NCI-H1930 (cell line): ENCODE measurements at regions not wholly inside any gene's neighbourhood (a gene's known extent, or its start where the extent isn't known, plus 50 kb on each side); places are given as distances from the start of the nearest gene placed in this dataset.

ENCODE experiments used
- DNase-seq, 2 experiments: peaks; one replicate each; lab custom pipeline; 2025; lab: John Stamatoyannopoulos, UW

- no peak for DNase-seq
Measured at GRCh38 chr15:66615846-66616245, 50.0 kb upstream of the LCTL start.

DNA sequence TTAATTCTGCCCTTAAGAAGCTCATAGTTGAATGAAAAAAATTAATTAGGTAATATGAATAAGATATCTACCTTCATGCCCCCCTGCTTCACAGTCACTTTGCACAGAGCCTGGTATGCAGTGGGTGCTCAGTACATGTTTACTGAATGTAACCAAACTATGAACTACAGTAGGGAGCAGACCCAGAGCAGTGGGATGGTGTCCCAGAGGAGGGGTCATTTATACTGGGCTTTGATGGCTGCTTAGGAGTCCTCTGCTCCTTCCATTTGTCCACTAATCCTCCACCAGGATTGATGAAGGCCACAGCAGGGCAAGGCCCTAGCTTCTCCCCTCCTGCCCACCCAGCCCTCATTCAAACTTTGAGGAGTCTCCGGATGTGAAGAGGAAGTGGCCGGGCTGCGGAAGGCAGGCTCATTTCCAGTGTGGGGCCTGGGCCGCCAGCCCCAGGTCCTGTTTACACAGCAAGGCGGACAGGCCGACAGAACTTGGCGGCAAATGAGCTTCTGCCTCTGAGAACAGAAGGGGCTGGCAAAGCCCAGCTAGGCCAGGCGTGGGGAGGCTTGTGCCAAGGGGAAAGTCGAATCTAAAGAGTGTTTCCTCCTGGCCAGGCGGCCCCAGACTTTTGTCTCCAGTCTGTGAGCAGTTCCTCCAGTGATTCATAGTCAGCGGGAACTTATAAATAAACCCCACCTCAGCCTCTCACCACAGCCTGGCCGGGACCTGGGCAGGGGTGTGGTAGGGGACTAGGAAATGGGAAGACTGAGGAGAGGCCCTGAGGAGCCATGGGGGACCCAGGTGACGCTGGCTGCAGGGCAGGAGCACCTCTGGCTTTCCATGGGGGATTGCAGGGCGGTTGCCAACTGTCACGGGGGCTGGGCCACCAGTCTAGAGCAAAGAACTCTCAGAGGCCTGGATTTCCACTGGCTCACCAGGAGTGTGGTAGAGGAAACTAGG is 51.6 kb upstream of the LCTL start:
- DNase-seq, result no peak

GRCh38 chr15:66619152-66619903 is 53.5 kb upstream of the LCTL start:
- peak in 1 of 2 experiments; percentile 5 for DNase-seq

GRCh38 chr15:66620341-66620740 is 54.5 kb upstream of the LCTL start:
- no peak for DNase-seq

DNA sequence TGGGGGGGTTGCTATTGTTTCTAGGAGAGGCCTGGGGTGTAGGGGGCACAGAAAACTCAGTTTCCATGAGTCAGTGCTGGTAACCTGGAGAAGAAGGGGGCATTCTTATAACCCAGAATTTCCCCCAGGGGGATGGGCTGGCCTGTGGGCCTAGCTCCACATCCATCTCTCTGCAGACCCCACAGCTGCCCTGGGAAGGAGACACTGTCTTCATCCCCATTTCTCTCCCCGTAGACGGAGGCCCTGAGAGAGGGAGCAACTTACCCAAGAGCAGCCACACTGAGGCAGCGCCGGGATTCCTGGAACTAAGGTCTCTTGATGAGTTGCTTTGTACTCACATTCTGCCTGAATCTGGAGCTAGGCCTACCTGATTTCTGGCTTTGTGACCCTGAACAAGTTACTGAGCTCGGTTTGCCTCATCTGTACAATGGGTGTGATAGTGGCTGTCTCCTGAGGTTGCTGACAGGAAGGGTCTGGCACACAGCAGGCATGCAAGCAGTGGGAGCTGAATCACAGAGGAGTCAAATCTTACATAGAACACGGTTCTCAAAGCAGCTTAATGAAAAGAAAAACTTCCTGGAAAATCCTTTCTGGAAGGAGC is 55.0 kb upstream of the LCTL start:
- no peak for DNase-seq

DNA sequence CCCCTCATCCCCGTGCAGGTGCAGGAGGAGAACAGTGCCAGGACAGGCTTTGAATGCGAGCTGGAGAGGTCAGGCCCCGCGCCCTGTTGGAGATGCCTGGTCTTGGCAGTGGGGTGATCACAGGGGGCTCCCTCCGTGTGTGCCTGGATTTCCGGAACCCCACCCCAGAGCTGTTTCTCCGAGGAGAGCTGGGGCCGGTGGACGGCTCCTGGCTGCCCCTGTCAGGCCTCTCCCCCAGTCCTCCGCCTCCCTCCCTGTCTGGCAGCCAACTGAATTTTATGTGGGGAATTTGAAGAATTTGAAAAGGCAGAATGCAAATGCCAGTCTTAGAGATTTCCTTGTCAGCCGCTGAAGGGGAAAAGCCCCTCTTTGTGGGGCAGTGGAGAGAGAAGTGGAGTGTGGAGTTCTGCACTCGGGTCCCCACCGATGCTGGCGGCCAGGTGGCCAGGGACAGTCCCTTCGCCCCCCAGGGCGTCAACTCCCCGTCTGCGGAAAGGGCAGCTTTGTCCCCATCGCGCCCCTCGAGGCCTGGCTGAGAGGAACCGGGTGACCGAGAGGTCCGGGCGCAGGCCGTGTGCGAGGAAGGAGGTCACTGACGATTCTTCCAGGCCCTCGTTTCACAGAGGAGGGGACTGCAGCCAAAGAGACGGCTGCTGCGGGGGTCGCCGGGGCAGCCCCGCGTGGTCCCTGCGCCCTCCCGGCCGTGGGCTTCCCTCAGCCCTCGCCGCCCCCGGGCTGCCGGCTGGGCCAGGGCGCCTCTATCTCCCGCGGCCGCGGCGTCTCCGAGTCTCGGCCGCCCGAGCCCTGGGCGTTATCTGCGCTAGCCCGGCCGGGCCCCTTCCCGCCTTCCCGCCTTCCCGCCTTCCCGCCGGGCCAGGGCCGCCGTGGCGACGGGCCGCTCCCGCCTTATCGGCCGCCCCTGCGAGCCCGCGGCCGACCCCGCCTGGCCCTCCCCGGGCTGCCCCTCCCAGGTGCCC is 56.0 kb upstream of the LCTL start:
- DNase-seq, result no peak

DNA sequence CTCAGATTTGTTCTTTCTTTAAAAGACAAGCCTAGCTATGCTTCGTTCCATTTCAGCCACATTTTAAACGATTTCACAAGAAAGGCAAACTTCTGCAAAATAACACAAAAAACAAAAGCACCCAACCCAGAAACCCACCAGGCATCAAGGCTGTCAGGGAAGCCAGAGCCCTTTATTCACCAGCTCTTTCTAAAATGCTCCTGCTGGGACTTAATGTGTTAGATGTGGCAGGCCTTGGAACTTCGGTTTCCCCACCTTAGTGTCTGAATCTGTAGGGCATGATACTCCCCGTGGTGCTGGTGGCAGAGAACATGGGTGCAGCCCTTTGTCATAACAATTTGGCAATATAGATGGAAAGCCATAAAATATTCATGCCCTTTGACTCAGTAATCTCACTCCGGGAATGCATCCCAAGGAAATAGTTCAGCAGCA is 56.8 kb upstream of the LCTL start:
- no peak for DNase-seq

GRCh38 chr15:66623801-66624453 is 58.1 kb upstream of the LCTL start:
- DNase-seq, result no peak

GRCh38 chr15:66625531-66625930 is 59.7 kb upstream of the LCTL start:
- DNase-seq, result no peak

- no peak for DNase-seq
Measured at GRCh38 chr15:66625974-66626373, 60.2 kb upstream of the LCTL start.

- no peak for DNase-seq
Measured at GRCh38 chr15:66628976-66629723, 63.4 kb upstream of the LCTL start.

- no peak for DNase-seq
Measured at GRCh38 chr15:66629817-66630576, 64.2 kb upstream of the LCTL start.

DNA sequence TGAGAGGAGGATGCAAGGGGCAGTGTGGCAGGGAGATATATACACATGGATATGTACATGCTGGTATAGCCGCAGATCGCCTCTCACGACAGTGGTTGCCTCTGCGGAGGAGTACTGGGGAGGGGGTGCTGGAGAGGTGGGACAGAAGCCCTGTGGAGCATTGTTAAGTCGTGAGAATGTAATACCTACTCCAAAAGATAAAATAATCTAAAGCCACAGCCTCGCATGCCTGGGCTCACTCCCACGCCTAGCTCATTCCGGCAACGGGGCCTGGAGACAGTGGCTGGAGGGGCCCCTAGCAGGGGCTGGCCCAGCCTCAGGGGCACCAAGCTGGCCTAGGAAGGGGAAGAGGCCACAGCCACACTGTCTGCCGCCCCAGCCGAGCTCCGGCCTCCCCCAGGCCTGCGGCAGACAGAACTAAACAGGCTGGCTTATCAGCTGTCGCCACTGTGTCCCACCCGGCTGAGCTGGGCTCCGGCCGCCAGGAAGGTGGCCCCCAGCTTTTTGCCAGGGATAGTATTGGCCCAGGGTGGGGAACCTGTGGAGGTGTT is 65.1 kb upstream of the LCTL start:
- no peak for DNase-seq

DNA sequence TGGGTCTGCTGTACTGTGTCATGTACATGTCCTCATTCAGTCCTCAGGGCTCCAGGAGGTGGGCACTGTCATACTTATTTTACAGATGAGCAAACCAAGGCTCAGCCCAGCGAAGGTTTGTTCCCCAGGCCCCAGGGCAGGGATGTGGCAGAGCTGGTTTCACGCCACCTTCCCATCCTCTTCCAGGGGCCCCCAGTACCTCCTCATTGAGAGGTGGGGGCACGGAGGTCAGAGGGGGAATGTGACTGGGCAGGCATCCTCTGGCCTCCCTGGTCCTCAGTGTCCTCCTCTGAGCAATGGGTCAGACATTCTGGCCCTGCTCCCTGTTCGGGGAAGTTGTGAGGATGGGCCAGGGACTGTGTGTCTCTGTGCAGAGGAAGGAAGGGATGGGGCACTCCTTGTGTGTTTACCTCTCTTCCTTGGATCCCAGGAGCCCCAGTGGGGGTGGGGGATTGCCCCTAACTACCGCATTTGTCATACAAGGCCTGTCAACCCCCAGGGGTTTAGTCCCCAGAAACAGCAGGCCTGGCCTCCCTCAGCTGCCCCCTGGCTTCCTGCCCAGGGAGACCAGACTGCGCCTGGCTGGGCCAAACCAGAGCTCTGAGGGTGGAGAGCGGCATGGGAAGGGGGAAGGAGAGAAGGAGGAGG is 65.9 kb upstream of the LCTL start:
- no peak for DNase-seq

DNA sequence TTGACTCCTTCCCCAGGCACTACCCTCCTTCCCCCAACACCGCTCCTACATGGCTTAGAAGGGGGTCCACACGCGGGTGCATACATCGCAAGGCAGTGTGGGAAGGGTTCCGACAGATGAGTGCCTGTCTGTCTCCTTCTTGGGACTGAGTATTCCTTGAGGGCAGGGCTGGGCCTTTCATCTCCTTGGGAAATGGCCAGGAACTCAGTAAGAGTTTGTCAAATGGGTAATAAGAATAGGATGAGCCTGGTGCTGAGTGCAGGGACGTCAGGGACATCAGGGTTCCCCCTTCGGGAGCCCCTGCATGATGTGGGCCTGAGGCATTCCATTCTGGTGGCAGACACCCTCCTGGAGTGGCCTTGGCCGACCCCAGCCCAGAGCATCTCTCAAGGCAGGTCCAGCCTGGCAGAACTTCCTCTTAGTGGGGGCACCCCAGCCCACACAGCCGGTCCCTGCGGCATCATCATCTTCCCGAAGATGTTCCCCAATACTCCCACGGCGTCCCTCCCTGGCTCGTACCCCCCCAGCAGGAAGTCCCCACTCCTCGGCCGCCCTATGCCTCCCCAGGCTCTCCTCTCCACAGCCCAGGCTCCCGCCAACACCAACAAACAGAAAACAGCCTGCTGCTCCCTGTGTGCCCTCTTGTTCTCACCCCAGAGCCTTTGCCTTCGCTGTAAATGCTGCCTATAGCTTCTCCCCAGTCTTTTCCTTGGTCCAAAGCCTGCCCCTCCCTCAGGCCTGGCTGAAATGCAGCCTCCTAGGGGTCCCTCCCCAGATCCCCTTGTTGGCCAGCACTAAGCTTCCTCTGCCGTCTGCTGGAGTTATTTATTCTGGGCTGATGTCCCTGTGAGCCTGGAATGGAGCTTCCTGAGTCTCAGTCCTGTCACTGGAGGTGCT is 67.5 kb upstream of the LCTL start:
- DNase-seq, result no peak

GRCh38 chr15:66633938-66634250 is 68.1 kb upstream of the LCTL start:
- DNase-seq, result no peak

DNA sequence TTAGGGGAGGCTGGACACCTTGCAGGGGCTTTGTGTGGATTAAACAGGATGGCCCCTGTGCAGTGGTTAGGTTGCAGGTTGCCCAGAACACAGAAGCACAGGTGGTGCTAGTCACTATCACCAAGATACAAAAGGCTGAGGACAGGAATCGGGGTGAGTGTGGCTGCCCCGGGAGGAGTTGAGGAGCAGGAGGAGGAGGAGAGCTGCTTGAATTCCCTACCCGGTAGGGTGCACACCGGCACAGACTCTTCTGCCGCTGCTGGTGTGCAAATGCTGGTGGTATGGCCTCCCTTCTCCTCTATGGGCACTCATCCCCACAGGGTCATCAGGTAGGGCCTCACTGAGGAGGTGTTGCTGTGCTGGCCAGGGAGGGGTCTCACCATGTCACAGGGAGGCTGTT is 67.5 kb upstream of the SMAD6 start:
- no peak for DNase-seq

- DNase-seq, result no peak
Measured at GRCh38 chr15:66635006-66635405, 67.0 kb upstream of the SMAD6 start.
